ENCODE measurements at regions not wholly inside any gene's neighbourhood (a gene's known extent, or its start where the extent isn't known, plus 50 kb on each side); places are given as distances from the start of the nearest gene placed in this dataset.

GRCh38 chr9:11618241-11618805 is 1005.5 kb upstream of the PTPRD start:
- TF ChIP-seq, protein P1, sequence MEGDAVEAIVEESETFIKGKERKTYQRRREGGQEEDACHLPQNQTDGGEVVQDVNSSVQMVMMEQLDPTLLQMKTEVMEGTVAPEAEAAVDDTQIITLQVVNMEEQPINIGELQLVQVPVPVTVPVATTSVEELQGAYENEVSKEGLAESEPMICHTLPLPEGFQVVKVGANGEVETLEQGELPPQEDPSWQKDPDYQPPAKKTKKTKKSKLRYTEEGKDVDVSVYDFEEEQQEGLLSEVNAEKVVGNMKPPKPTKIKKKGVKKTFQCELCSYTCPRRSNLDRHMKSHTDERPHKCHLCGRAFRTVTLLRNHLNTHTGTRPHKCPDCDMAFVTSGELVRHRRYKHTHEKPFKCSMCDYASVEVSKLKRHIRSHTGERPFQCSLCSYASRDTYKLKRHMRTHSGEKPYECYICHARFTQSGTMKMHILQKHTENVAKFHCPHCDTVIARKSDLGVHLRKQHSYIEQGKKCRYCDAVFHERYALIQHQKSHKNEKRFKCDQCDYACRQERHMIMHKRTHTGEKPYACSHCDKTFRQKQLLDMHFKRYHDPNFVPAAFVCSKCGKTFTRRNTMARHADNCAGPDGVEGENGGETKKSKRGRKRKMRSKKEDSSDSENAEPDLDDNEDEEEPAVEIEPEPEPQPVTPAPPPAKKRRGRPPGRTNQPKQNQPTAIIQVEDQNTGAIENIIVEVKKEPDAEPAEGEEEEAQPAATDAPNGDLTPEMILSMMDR (IDR thresholded peaks at IDR 0.05): peak in 1 of 3 experiments; percentile 22
- TF ChIP-seq POLR2A (IDR thresholded peaks at IDR 0.05): no peak
